Kidney glomerular epithelial cell (primary cell): ENCODE measurements at regions not wholly inside any gene's neighbourhood (a gene's known extent, or its start where the extent isn't known, plus 50 kb on each side); places are given as distances from the start of the nearest gene placed in this dataset.
"Not testable (repeated sequence)": the region's sequence is repeated elsewhere in the genome, so short reads cannot be mapped to it uniquely, and the experiment has no call there.

ENCODE experiments used
- DNase-seq: peaks from one replicate; lab custom pipeline; 2025; lab: John Stamatoyannopoulos, UW

- not testable (repeated sequence) for DNase-seq
These were observed 60.8 kb upstream of the FAN1 start for GRCh38 chr15:30842798-30843472.

GRCh38 chr15:30845536-30845935 is 58.2 kb upstream of the FAN1 start:
- DNase-seq: not testable (repeated sequence)
